Stimulated activated CD8-positive, alpha-beta memory T cell treated with anti-CD3 and anti-CD28 coated beads, Interleukin-7, amount 100 ng/mL, for 4 hours (primary cell): ENCODE measurements at regions not wholly inside any gene's neighbourhood (a gene's known extent, or its start where the extent isn't known, plus 50 kb on each side); places are given as distances from the start of the nearest gene placed in this dataset.

Source experiments
- DNase-seq, 2 donors: peaks; one replicate each; pipeline ENCODE4 v3.0.0-alpha.2; 2020; ENCODE audit warnings: low read depth in 2 of 2

- no peak for DNase-seq
These were observed 349.3 kb upstream of the SLC14A2 start for GRCh38 chr18:45266023-45266422.

GRCh38 chr18:45267622-45268021, 347.7 kb upstream of the SLC14A2 start:
- DNase-seq, result no peak

GRCh38 chr18:45268583-45268982, 346.7 kb upstream of the SLC14A2 start:
- DNase-seq, result no peak

GRCh38 chr18:45270289-45270771, 344.9 kb upstream of the SLC14A2 start:
- DNase-seq, result no peak

- DNase-seq, result no peak
These were observed 341.2 kb upstream of the SLC14A2 start for GRCh38 chr18:45274026-45274425.

- no peak for DNase-seq
These were observed 339.7 kb upstream of the SLC14A2 start for GRCh38 chr18:45275367-45276113.

GRCh38 chr18:45276878-45277277, 338.4 kb upstream of the SLC14A2 start:
- no peak for DNase-seq

GRCh38 chr18:45277908-45278307, 337.4 kb upstream of the SLC14A2 start:
- DNase-seq, result no peak

GRCh38 chr18:45280481-45281276, 334.6 kb upstream of the SLC14A2 start:
- DNase-seq, result no peak

GRCh38 chr18:45282101-45282812, 333.0 kb upstream of the SLC14A2 start:
- DNase-seq, result no peak

- no peak for DNase-seq
These were observed 331.1 kb upstream of the SLC14A2 start for GRCh38 chr18:45284174-45284573.

GRCh38 chr18:45284851-45285250, 330.4 kb upstream of the SLC14A2 start:
- DNase-seq, result no peak

GRCh38 chr18:45285251-45285650, 330.0 kb upstream of the SLC14A2 start:
- no peak for DNase-seq

GRCh38 chr18:45286431-45286830, 328.8 kb upstream of the SLC14A2 start:
- no peak for DNase-seq

GRCh38 chr18:45287531-45287930, 327.7 kb upstream of the SLC14A2 start:
- no peak for DNase-seq

GRCh38 chr18:45290364-45290763, 324.9 kb upstream of the SLC14A2 start:
- no peak for DNase-seq

- no peak for DNase-seq
These were observed 323.4 kb upstream of the SLC14A2 start for GRCh38 chr18:45291621-45292615.

- no peak for DNase-seq
These were observed 319.9 kb upstream of the SLC14A2 start for GRCh38 chr18:45295388-45295787.

- DNase-seq, result no peak
These were observed 316.3 kb upstream of the SLC14A2 start for GRCh38 chr18:45298986-45299385.

- DNase-seq, result no peak
These were observed 312.2 kb upstream of the SLC14A2 start for GRCh38 chr18:45303026-45303425.

- no peak for DNase-seq
These were observed 310.7 kb upstream of the SLC14A2 start for GRCh38 chr18:45304558-45304957.
